ENCODE measurements at regions not wholly inside any gene's neighbourhood (a gene's known extent, or its start where the extent isn't known, plus 50 kb on each side); places are given as distances from the start of the nearest gene placed in this dataset.

DNA sequence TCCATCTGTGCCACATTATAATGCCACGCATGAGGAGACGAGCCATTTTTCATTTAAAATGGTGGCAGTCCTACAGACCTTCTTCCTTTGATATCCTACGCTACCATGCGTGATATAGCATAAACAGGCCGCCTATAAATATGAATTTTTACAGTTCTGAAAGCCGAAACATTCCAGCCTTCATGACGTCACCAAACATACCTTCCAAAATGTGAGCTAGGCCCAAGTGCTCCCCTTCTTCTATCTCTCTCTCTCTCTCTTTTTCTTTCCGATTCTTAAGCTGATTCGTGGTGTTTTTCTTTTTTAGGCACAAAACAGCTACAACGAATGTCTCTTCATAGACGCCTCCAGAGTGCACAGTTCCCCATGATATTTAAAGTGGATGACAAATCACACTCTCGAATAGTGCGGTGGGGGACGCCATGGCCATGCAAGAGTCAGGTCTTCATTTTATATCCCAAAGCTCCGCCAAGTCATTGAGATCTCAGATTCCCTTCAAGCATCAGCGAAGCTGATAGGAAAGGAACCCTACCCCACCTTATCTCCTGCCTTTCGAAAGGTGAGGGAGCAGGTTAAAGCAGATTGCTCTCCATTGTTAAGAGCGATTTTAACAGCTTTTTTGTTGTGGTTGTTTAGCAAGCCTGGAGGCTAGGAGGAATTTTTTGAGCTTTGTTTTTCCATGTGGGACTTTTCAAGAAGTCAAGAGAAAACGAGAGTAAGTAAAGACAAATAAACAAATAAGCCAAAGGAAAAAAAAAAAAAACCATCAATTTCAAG lies 436.3 kb downstream of the CMPK2 start:
- Histone ChIP-seq H3K4me3 (ENCODE audit: low read length) (no peak overlapping the region), H3F3A (ENCODE audit: insufficient read depth, low read length, poor library complexity, severe bottlenecking) (no peaks in the 10 kb centered on the region), H4K20me1 (ENCODE audit: insufficient read depth) (no peaks in the 10 kb centered on the region), H2AFZ (ENCODE audit: low read depth, low read length) (no peak overlapping the region), H3K27ac (ENCODE audit: low read length) (no peak overlapping the region), H3K9me3 (ENCODE audit: low read length) (no peaks in the 10 kb centered on the region), H3K9me2 (ENCODE audit: insufficient read depth, low read length) (no peaks in the 10 kb centered on the region), H3K36me3 (ENCODE audit: insufficient read depth, low read length) (no peaks in the 10 kb centered on the region), H3K4me2 (ENCODE audit: low read length) (no peak overlapping the region), H3K9ac (ENCODE audit: low read length) (no peak overlapping the region), H3K27me3 (ENCODE audit: insufficient read depth, low read depth, low read length) (no peaks in the 10 kb centered on the region), H3K79me2 (replicated peaks; ENCODE audit: insufficient read depth, low read length) (no peaks in the 10 kb centered on the region)
- TF ChIP-seq, protein P1, sequence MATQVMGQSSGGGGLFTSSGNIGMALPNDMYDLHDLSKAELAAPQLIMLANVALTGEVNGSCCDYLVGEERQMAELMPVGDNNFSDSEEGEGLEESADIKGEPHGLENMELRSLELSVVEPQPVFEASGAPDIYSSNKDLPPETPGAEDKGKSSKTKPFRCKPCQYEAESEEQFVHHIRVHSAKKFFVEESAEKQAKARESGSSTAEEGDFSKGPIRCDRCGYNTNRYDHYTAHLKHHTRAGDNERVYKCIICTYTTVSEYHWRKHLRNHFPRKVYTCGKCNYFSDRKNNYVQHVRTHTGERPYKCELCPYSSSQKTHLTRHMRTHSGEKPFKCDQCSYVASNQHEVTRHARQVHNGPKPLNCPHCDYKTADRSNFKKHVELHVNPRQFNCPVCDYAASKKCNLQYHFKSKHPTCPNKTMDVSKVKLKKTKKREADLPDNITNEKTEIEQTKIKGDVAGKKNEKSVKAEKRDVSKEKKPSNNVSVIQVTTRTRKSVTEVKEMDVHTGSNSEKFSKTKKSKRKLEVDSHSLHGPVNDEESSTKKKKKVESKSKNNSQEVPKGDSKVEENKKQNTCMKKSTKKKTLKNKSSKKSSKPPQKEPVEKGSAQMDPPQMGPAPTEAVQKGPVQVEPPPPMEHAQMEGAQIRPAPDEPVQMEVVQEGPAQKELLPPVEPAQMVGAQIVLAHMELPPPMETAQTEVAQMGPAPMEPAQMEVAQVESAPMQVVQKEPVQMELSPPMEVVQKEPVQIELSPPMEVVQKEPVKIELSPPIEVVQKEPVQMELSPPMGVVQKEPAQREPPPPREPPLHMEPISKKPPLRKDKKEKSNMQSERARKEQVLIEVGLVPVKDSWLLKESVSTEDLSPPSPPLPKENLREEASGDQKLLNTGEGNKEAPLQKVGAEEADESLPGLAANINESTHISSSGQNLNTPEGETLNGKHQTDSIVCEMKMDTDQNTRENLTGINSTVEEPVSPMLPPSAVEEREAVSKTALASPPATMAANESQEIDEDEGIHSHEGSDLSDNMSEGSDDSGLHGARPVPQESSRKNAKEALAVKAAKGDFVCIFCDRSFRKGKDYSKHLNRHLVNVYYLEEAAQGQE (IDR thresholded peaks at IDR 0.05; ENCODE audit: borderline replicate concordance): no peak
- TF ChIP-seq MXI1 (conservative IDR thresholded peaks at IDR 0.05; ENCODE audit: poor library complexity, severe bottlenecking) (no peak), EZH2 (IDR thresholded peaks at IDR 0.05; ENCODE audit: borderline replicate concordance, insufficient read depth, low read length, poor library complexity, severe bottlenecking) (no peak), POLR2AphosphoS5 (IDR thresholded peaks at IDR 0.05) (no peak), SMC3 (conservative IDR thresholded peaks at IDR 0.05; ENCODE audit: poor library complexity) (no peak)
- TF ChIP-seq, protein P2, sequence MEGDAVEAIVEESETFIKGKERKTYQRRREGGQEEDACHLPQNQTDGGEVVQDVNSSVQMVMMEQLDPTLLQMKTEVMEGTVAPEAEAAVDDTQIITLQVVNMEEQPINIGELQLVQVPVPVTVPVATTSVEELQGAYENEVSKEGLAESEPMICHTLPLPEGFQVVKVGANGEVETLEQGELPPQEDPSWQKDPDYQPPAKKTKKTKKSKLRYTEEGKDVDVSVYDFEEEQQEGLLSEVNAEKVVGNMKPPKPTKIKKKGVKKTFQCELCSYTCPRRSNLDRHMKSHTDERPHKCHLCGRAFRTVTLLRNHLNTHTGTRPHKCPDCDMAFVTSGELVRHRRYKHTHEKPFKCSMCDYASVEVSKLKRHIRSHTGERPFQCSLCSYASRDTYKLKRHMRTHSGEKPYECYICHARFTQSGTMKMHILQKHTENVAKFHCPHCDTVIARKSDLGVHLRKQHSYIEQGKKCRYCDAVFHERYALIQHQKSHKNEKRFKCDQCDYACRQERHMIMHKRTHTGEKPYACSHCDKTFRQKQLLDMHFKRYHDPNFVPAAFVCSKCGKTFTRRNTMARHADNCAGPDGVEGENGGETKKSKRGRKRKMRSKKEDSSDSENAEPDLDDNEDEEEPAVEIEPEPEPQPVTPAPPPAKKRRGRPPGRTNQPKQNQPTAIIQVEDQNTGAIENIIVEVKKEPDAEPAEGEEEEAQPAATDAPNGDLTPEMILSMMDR (IDR thresholded peaks at IDR 0.05; ENCODE audit: poor library complexity, severe bottlenecking): no peak

DNA sequence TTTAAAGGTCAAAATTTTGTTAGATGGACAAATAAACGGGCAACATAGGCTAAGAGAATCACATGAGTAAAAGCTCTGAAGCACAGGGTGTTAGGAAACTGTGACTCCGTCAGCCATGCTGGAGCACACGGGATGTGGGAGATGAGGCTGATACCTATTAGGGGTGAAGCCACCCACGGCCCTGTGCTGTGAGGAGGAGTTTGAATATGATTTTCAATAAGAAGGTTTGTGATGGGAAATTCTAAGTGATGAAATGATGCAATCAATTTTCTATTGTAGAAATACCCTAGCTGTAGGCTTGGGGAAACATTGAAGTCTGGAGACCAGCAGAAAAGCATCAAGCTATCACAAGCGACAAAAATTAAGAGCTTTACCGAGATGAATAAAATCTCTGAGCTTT lies 431.3 kb downstream of the CMPK2 start:
- Histone ChIP-seq H3K27me3 (ENCODE audit: insufficient read depth, low read depth, low read length) (no peaks in the 10 kb centered on the region), H2AFZ (ENCODE audit: low read depth, low read length) (no peak overlapping the region), H4K20me1 (ENCODE audit: insufficient read depth) (no peaks in the 10 kb centered on the region), H3K9me2 (ENCODE audit: insufficient read depth, low read length) (no peaks in the 10 kb centered on the region), H3K79me2 (replicated peaks; ENCODE audit: insufficient read depth, low read length) (no peaks in the 10 kb centered on the region), H3K9me3 (ENCODE audit: low read length) (no peaks in the 10 kb centered on the region), H3K4me2 (ENCODE audit: low read length) (no peak overlapping the region), H3K36me3 (ENCODE audit: insufficient read depth, low read length) (no peaks in the 10 kb centered on the region), H3K9ac (ENCODE audit: low read length) (no peak overlapping the region), H3K27ac (ENCODE audit: low read length) (no peak overlapping the region), H3F3A (ENCODE audit: insufficient read depth, low read length, poor library complexity, severe bottlenecking) (no peaks in the 10 kb centered on the region), H3K4me3 (ENCODE audit: low read length) (no peak overlapping the region)
- TF ChIP-seq RAD21 (conservative IDR thresholded peaks at IDR 0.05) (no peak), POLR2AphosphoS5 (IDR thresholded peaks at IDR 0.05) (no peak), EZH2 (IDR thresholded peaks at IDR 0.05; ENCODE audit: borderline replicate concordance, insufficient read depth, low read length, poor library complexity, severe bottlenecking) (no peak), SMC3 (conservative IDR thresholded peaks at IDR 0.05; ENCODE audit: poor library complexity) (no peak), EP300 (conservative IDR thresholded peaks at IDR 0.05; ENCODE audit: poor library complexity, severe bottlenecking) (no peak), TAF1 (IDR thresholded peaks at IDR 0.05; ENCODE audit: low read depth) (no peak), MXI1 (conservative IDR thresholded peaks at IDR 0.05; ENCODE audit: poor library complexity, severe bottlenecking) (no peak)
- TF ChIP-seq, protein P2 (IDR thresholded peaks at IDR 0.05; ENCODE audit: poor library complexity, severe bottlenecking): no peak
- TF ChIP-seq, protein P1 (IDR thresholded peaks at IDR 0.05; ENCODE audit: borderline replicate concordance): no peak

Data from neural cell (in vitro differentiated cells).